GM12892 (cell line): ENCODE measurements at regions not wholly inside any gene's neighbourhood (a gene's known extent, or its start where the extent isn't known, plus 50 kb on each side); places are given as distances from the start of the nearest gene placed in this dataset.
"Not testable (repeated sequence)": the region's sequence is repeated elsewhere in the genome, so short reads cannot be mapped to it uniquely, and the experiment has no call there.

Source experiments
- POLR2A ChIP-seq: IDR thresholded peaks from 2 replicates; pipeline ENCODE4 v1.6.1; 2011; ENCODE audit warnings: low read depth, low read length, control low read depth
- POLR2AphosphoS5 ChIP-seq: IDR thresholded peaks from 2 replicates; pipeline ENCODE4 v1.6.1; 2011; ENCODE audit warnings: low read depth, low read length, control low read depth

DNA sequence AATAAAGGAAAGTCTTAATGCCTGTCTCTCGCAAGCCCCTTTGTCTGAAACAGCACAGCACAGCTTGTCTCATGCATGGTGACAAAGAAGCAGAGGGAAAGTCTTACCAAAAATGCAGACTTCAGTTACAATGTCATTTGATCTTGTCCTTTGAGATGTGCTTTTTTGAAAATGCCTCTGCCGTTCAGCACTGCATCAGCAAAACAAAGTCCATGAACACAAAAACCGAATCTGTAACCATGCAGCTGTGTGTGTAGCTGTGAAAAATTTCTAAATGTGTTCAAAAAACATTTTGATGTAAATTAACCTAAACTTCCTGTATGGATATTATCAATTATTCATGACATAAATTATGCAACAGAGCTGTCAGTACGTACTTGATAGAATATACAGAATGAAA lies 391.9 kb upstream of the FRG2C start:
- TF ChIP-seq POLR2A, POLR2AphosphoS5: not testable (repeated sequence)
